GM21737 (cell line): ENCODE measurements at regions not wholly inside any gene's neighbourhood (a gene's known extent, or its start where the extent isn't known, plus 50 kb on each side); places are given as distances from the start of the nearest gene placed in this dataset.

ENCODE experiments used
- ATAC-seq: cut with Tn5 transposase; IDR thresholded peaks from one replicate; pipeline ENCODE4 v1.9.1; 2021; ENCODE audit warnings: mild to moderate bottlenecking, moderate library complexity; ENCODE audit not compliant: unreplicated experiment

DNA sequence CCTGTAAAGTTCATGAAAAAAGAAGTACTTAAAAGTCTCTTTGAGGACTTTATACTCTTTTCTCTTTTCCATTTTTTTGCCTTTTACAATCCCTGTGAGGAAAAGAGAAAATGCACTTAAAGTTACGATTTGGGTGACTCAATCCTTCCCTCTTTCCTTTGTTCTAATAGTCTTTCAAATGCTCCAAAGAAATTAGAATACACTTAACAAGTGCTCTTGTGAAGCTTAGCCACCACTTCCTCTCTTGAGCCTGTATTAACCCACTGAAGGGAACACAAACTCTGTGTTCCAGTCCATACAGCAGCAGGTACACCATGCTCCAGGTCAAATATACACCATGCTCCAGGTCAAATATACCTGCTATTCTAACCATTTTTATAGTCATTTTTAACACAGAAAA lies 581.1 kb upstream of the MGAT4C start:
- no peak for ATAC-seq

DNA sequence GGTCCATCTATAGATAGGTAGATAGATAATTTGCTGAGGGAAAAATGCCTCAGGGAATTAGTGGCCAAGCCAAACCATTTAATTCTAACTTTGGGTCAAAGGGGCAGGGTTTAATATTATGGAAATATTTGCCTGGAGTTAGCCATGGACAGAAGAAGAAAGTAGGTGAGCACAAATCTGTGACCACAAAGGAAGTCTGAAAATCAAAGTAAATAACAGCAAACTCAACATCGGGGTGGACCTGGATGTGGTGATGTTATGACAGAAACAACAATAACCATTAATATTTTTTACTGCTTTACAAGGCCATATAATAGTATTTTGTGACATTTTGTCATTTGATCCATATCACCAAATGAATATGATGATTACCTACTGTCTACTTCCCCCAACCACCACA lies 578.0 kb upstream of the MGAT4C start:
- no peak for ATAC-seq

DNA sequence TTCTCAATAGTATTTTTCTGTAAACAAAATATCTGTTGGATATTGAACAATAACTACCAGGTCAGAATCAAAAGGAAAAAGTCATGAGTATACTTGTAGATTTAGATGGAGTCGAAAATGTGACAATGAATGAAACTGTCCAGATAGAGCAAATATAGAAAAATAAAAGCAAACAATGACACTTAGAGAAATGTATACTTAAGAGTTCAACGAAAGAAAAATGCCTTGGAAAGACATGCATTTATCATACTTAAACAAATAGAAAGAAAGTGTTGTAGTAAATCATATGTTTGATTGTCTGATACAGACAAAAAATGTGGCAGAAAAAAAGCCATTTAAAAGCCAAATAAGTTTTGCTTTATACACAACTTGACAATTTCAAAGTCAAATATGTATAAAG lies 571.2 kb upstream of the MGAT4C start:
- ATAC-seq, result no peak

DNA sequence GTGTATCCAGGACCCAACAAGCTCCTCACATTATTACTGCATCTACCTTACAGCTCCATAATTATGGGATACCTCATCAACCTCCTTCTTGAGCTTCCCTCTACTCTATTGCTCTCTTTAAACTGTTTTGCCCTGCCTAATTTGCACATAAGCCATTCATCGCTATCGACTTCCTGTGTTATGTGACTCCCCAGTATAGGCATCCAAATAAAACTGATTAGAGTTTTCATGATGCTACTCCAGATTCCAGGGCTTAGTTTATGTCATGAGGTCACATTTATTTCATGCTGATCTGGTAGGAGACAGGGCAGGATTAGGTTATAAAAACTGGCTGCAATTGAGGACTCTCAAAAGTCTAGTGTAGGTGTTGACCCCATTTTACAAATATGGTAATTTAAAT lies 569.9 kb upstream of the MGAT4C start:
- no peak for ATAC-seq

DNA sequence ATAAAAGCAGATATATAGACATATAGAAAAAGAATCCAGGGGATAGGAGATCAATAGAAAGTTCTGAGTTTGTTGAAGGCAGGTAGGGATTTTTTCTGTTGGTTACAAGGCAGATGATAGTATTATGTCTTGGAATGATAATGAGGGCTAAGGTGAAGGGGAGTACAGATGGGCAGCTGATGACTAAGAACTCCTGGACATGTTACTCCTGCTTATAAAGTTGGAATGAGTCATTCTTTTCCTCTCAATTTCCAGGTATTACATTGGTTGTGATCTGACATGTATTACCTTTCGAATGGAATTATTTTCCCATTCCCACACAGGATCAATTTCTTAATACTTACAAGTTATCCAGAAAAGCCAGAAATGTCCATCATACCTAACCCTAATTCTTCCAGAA lies 545.2 kb upstream of the MGAT4C start:
- no peak for ATAC-seq

DNA sequence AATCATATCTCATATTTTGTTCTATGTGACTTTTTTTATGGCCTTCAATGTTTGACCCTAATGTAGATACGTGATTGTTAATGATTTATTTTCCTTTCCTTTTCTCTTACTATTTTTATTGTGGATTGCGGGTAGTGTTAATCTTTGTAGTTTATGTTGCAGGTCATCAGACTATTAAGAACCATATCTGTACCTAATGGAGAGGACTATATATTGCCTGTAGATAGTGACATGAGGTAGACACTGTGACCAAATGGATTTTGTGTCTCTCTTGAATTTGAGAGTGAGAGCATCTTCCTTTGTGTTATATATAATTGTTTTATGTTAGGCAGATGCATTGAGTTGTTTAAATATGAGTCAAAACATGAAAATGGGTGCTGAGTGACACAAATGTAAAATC lies 543.4 kb upstream of the MGAT4C start:
- ATAC-seq, result no peak

DNA sequence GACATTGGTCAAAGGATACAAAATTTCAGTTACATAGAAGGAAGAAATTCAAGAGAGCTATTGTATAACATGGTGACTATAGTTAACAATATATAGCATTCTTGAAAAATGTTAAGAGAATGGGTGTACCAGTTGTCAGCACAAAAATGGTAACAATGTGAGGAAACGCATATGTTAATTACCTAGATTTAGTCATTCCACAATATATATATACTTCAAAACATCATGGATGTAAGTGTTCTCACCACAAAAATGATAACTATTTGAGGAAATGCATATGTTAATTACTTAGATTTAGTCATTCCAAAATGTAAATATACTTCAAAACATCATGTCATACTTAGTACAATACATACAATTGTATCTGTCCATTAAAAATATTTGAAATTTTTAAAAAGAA lies 540.4 kb upstream of the MGAT4C start:
- ATAC-seq, result no peak

DNA sequence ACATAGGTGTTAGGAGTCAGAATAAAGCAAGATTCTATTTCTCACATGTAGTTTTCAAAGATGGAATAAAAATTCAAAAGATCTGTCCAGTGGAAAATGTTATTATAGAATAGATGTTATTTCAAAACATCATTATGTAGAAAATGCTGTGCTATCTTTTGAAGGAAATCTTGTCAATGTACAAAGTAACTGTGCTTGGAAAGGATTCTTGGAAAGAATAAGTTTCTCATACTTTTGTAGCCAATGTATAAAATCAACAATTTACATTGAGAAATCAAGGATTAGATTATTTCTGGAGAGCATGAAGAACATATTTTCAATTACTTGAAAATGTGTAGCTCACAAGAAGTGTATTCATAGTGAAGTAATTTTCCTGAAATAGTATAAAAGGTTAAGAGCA lies 532.5 kb upstream of the MGAT4C start:
- no peak for ATAC-seq

DNA sequence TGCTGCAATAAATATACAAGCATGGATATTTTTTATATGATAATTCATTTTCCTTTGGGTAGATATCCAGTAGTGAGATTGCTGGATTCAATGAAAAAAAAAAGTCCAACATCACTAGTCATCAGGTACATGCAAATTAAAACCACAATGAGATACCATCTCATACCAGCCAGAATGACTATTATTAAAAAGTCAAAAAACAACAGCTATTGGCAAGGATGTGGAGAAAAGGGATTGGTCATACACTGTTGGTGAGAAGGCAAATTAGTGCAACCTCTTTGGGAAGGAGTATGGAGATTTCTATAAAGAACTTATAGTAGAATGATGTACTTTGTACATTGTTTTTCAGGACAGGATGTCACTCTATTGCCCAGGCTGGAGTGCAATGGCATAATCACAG lies 531.2 kb upstream of the MGAT4C start:
- no peak for ATAC-seq

DNA sequence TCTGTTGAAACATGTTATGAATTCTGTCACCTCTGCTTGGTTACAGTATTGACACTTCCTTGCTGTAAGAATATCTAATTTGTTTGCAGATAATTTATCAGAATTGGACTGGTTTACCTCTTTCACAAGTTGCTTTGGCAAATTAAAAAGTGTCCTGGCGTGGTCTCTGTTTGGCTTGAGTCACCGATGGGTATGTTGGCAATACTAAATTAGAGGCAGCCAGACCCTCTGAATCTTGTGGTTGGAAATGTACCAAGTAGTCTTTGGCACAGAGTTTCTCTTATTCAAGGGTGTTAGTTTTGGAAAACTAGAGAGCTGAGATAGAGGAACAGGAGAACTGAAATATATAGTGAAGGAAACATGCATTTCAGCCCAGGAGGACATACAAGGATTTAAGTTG lies 521.1 kb upstream of the MGAT4C start:
- ATAC-seq, result no peak

DNA sequence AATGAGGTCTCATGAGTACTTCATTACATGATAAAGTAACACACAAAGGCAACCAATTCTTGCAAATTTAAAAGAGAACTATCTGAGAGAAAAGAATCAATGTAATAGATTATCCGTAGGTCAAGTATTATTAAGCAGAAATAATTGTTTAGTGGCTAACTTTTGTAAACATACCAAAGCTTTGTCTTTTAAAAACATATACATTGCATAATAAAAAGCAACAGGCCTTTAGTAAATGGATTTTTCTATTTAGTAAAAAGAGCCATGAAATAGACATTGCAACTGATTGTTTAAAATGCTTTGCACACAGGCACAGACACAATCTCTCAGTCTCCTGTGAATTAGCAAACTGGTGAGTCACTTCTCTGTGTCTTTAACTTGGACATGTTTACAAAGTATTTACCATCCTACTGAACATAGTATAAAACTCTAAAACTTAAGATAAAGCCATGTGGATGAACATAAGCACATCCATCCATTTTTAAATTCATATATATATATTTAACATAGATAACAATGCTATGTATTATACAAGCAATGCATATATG lies 518.7 kb upstream of the MGAT4C start:
- no peak for ATAC-seq

DNA sequence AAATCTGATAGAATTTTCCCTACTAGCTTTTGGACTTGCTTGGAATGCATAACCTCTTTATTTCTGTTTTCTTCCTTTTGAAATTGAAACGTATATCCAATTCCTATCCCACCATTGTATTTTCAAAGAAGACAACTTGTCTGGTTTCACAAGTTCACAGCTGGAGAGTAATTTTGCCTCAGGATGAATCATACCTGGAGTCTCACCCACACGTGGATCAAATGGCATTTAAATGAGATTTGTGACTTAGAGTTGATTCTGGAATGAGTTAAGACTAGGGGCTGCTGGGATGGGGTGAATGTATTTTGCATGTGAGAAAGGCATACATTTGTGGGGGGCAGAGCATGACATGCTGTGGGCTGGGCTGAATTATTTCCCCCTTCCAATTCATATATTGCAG lies 516.5 kb upstream of the MGAT4C start:
- ATAC-seq, result no peak

DNA sequence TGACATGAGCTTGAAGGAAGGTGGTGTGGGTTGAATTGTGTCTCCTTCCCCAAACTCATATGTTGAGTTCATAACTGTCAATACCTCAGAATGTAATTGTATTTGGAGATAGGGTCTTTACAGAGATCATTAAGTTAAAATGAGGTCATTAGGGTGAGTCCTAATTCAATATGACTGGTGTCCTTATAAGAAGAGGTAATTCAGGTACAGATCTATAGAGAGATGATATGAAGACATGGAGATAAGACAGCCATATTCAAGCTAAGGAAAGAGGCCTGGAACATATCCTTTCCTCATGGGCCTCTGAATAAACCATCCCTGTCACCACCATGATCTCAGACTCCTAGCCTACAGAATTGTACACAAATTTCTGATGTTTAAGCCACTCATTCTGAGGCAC lies 514.7 kb upstream of the MGAT4C start:
- no peak for ATAC-seq

DNA sequence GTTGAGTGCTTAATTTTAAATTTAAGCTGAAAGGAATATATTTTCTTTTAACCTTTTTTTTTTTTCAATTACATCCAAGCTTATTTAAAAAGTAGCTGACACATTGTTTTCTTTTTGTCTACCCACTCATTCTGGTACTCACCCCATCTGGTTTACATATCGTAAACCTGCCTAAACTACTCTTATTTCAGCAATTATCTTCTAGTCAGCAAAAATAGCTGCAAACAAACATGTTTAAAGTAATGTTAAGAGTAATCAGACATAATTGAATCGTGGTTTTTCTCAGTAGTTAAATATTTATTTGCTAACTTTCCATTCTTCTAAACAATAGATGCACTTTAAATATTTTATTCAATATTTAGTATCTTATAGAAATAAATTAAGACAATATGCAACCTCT lies 492.7 kb upstream of the MGAT4C start:
- no peak for ATAC-seq

DNA sequence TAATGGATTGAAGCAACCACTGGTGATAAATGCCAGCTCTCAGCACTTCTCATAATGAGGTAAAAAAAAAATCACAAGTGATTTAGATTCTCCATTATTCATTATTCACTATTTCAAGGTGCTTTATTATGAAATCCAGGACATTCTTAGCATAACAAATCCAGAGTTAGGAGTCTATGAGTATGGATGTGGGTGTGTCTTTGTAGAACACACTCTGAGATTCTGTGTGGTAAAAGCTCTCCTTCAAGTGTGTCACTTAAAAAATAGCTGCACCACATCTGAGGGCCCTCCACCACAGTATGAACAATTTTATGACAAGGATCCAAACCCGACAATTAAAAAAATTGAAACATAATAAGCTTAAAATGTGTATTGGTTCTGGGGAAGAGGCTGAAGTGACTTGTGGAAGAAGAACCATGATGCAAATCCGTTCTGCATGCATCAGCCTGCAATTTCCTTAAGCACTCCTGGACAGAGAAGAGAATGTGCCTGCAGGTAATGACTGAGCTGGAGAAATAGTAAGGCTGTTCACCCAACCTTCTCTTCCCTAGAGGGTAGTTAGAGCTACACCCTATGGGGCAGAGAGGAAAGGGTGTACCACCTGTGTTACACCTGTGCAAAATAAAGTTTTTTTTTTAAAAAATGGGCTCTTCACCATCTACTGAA lies 488.5 kb upstream of the MGAT4C start:
- ATAC-seq, result no peak

DNA sequence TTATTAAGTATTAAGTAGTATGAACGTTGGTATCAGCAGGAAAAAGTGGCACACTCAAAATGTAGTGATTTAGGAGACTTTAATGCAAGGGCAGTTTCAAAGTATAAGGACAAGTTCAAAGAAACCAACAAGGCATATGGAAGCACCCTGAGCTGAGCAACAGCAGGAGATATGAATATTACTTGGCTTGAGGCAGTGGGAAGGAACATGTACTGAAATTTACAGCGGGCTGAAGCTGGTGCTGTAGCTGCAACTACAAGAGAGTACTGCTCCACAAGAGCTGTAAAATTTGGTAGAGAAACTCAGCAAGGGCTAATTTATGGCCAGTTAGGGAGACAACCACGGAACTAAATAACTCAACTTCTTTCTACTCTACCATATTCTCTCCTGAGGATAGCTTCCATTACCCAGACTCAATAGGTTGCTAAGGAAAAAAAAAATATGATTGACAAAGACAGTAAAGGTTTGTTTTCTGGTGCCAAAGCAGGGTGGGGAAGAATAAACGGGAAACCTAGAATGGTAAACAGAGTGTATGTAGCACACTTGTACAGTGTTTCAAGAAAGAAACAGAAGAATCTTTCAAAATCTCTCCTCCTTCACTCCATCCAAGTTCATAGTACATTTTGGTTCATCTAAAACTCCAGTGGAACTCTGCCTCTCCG lies 487.8 kb upstream of the MGAT4C start:
- no peak for ATAC-seq

DNA sequence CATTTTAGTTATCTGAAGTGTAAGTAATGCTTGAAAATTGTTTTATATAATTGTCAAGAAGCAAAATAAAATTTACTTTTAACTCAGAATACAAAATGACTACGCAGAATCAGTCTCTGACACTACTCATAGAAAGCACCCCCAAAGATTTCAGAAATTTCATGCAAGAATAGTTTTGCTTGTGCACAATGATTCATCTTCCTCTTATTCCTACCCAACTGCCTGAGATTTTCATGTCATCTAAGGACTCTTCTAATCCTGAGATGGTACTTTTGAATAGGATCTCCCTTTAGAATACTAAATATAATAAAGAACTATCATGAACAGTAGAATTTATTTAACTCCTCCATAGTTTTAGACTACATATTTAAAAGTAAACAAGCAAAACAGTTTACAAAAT lies 485.3 kb upstream of the MGAT4C start:
- no peak for ATAC-seq

DNA sequence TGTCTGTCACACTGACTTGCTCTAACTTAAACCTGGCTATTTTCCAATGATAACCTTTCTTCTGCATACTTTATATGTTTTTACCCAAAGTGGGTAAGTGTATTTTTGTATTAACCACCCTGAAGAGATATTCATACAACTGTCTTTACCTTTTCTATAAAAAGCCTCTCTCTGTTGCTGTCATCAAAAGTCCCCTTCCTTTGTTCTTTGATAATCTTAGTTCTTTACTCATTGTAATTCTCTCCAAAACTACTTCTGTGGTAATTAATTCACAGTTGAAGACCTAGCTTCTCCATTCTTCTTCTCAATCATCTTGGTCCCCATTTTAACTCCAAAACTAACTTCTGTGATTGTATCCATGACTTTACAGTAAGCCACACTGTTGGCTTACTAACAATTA lies 479.7 kb upstream of the MGAT4C start:
- no peak for ATAC-seq

DNA sequence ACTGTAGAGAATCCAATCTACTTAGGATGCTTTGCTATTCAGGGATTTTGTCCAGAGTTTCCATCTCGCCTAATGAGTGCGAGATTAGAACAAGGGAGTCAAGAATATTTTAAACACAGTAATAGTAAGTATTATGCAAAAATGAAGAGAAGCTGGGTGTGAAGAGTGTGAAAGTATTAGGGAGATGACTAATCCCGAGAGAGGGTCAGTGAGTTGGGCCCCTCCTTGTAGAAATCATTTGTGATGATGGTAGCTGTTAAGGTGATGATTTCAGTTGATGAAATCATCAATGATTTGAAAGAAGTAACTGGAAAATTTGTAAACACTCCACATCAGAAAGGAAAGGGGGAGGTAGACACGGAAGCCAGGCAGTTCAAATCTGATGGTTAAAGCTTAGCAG lies 478.9 kb upstream of the MGAT4C start:
- ATAC-seq, result no peak

DNA sequence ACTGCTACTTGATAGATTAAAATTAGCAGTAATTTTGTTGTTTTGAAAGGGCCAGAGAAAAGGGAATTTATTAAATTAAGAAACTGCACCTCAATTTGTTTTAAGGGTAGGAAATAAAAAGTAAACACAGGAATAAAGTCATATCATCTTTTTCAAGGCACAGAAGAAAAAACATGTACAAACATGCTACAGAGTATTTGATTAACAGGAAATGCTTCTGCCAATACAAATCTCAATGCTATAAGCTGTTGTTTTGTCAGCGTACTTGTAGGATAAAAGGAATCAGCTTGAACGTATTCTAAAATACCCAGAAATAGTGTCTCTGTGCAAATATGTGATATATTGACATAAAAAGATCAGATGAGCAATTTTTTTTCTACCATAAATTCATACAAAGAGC lies 474.0 kb upstream of the MGAT4C start:
- no peak for ATAC-seq

DNA sequence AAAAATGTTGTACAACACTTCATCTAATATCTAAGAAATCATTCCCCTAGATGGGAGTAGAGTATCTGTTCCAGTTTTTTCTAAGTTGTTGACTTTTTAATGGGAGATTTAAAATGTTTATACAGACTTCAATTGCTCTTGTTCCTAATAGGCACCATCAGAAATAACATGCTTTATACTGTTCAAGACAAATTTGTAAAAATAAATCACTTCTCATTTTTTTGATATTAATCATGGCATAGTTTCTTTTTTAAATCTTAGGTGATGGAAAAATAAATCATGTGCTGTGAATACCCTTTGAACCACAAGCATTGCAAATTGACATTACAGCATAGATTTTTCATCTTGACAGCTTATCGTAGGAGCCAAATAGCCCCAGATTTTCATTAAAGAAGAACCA lies 473.5 kb upstream of the MGAT4C start:
- ATAC-seq, result no peak

DNA sequence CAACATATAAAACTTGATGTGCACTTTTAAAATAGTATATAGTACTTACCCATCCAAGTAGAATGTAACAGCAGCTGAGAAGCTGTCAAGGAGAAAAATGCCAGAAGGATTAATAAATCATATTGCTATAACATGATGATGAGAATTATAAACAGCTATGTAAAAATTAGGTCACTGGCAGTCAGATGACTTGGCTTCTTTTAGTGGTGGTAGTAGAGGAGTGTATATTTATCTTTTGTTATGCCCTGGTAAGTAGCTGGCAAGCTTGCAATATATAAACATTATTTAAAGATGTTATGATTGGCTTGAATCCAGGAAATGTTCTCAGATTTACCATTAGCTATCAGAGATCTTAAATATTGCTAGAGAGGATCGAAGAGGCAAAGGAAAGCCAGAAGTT lies 471.0 kb upstream of the MGAT4C start:
- no peak for ATAC-seq

DNA sequence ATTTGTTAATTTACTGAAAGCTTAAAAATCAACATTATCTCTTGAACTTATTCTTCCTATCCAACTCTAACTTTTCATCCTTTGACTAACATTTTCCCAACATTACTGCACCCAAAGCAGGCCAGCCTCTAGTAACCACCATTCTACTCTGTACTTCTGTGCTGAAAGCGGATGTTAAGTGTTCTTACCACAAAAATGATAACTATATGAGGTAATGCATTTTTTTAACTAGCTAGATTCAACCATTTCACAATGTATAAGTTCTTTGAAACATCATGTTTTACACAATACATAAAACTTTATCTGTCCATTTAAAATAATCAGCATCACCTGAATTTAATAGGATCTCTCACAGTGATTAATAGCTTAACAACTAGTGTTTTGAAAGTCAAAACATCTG lies 468.5 kb upstream of the MGAT4C start:
- no peak for ATAC-seq
